ENCODE measurements at regions not wholly inside any gene's neighbourhood (a gene's known extent, or its start where the extent isn't known, plus 50 kb on each side); places are given as distances from the start of the nearest gene placed in this dataset.

DNA sequence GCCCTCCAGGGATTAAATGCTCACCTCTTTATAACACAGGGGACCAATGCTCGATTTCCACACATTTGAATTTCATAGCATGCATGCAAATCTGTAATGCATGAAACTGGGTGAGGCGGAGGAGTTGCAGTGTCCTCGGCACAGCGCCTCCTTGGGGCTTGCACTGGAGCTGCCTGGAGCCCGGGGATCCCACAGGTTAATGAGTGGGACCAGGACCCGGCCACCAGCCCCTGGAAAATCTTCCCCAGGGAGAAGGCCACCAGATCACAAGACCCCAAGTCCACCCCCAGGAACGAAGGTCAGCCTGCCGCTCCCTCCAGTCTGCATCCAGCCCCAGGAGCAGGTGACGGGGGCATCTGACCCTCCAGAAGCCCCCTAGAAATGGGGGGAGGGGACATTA lies 119.1 kb downstream of the MN1 start:
- no peak for DNase-seq (ENCODE audit: low read depth in 2 of 2)

- no peak for DNase-seq (ENCODE audit: low read depth in 2 of 2)
Measured at GRCh38 chr22:27684901-27685300, 116.7 kb downstream of the MN1 start.

DNA sequence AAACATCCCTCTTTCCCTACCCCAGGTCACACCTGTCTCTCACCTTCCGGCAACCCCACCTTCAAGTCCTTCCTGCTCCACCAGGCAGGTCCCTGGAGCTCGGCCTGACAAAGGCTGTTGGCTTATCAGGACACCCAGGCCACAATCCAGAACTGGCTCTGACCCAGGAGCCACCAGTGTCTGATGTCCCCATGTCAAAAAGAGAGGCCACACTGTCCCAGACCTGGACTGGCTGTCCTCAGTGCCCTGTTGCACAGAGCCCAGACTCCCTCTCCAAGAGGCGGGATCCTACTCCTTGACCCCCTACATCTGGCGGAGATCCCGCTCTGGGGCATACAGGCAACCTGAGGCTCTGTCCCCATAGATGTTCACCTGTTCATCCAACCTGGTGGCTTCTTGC lies 116.0 kb downstream of the MN1 start:
- no peak for DNase-seq (ENCODE audit: low read depth in 2 of 2)

DNA sequence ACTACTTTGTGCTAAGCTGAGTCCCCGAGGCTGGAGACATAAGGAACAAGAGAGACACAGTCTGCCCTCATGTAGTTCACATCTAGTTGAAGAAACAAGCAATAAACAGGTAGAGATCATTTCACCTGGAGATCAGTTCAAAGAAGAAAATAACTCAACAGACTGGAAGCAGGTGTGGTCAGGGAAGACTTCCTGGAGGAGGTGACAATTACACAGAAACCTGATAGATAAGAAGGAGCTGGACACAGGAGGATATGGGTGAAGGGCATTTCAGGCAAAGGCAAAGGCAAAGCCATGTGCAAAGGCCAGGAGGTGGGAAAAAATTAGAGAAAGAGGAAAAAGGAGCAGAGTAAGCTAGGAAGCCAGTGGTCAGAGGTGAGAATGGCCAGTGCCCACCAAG lies 115.6 kb downstream of the MN1 start:
- DNase-seq (ENCODE audit: low read depth in 2 of 2), result no peak

DNA sequence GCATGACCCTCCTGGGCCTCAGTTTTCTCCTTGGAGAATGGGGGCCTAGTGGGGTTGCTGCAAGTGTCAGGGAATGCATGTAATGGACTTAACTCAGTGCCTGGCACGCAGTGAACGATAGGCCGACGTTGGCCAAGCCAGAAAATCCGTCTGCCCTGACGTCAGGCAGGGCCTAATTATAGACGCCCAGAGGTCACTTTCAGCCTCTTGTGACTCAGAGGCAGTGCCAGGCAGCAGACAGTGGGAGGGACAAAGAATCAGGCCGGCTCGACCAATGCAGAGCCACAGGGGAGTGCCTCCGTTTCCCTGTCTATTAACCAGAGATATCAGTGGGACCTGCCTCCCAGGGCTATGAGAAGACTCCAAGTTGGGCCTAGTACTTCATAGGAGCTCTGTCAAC lies 115.0 kb downstream of the MN1 start:
- DNase-seq (ENCODE audit: low read depth in 2 of 2), result no peak

GRCh38 chr22:27687984-27688545 lies 113.5 kb downstream of the MN1 start:
- no peak for DNase-seq (ENCODE audit: low read depth in 2 of 2)

DNA sequence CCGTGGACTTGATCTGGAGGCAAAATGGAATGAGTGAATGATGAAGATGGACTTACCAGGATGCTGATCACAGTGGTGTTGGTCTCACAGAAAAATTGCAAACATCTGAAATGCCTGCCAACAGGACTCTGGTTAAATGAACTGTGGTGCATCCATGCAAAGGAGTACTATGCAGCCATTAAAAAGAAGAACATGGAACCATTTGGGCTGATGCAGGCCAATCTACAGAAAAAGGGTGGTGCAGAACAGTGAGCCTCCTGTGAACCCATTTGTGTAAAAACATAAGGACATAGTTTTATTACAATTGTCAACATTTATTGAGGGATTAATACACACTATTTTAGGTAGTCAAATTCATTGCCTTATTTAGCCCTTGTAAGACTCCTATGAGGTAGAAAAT lies 111.9 kb downstream of the MN1 start:
- no peak for DNase-seq (ENCODE audit: low read depth in 2 of 2)

DNA sequence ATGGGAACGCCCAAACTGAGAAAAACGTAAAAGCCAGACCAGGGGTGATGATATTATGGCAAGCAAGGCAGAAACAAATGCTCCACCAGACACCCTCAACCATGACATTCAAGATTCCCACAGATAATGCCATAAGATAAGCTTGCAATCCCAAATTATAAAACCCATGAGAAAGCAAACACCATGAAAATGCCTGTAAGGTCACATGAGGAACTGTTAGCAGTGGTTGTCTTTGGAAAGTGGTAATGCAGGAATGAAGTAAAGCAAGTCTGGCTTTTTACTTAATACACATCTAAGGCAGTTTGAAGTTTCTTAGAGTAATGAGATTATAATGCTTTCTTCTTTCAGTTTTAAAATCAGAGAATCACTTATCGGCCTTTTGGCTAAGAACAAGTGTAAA lies 111.0 kb downstream of the MN1 start:
- DNase-seq (ENCODE audit: low read depth in 2 of 2), result no peak

GRCh38 chr22:27692243-27692642 lies 109.3 kb downstream of the MN1 start:
- DNase-seq (ENCODE audit: low read depth in 2 of 2), result no peak

DNA sequence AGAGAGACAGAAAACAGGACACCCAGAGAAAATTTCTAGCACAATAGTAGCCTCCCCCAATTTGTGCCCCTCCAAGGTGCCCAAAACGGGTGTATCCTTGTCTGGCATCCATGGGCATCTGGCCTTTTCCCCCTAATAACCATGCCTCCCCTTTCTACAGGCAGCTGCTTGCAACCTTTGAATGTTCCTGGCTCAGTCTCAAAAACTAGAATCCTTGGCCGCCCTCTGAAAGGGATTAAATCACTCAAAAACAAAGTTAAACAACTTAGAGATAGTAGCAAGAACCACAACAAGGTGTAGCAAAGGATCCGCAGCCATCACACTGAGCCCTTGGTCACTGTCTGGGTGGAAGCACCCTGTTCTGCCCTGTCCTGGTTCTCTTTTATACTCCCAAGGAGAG lies 105.6 kb downstream of the MN1 start:
- DNase-seq (ENCODE audit: low read depth in 2 of 2), result no peak

DNA sequence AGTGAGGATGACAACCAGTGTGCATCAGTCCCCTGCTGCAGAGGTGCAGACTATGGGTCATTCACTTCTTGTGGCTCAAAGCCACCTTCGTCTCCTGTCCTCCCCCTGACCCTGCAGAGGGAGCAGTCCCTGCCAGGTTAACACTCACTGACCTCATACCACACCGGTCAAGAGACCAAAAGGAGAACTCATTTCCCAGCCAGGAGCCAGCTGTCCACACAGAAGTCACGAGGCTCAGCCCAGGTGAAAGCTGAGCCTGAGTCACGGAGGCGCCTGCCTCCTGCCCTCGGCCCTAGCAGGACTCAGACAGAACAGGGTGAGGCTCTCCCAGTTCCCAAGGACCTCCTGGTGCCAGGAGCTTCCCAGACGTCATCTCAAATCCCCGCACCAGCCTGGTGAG lies 103.7 kb downstream of the MN1 start:
- DNase-seq (ENCODE audit: low read depth in 2 of 2), result no peak
